ENCODE measurements at regions not wholly inside any gene's neighbourhood (a gene's known extent, or its start where the extent isn't known, plus 50 kb on each side); places are given as distances from the start of the nearest gene placed in this dataset.
"Not testable (repeated sequence)": the region's sequence is repeated elsewhere in the genome, so short reads cannot be mapped to it uniquely, and the experiment has no call there.

DNA sequence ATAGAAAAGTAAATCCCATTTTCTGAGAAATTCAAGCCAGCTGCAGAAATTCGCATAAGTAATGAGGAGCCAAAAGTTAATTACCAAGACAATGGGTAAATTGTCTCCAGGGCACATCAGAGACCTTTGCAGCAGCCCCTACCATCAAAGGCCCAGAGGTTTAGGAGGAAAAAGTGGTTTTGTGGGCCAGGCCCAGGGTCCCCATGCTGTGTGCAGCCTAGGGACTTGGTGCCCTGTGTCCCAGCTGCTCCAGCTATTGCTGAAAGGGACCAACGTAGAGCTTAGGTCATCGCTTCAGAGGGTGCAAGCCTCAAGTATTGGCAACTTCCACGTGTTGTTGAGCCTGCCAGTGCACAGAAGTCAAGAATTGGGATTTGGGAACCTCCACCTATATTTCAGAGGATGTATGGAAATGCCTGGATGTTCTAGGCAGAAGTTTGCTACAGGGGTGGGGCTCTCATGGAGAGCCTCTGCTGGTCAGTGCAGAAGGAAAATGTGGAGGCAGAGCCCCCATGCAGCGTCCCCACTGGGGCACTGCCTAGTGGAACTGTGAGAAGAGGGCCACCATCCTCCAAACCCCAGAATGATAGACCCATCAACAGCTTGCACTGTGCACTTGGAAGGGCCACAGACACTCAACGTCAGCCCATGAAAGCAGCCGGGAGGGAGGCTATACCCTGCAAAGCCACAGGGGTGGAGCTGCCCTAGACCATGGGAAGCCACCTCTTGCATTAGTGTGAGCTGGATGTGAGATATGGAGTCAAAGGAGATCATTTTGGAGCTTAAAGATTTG is 731.3 kb upstream of the GRAMD2B start:
- DNase-seq (ENCODE audit: low read depth) = not testable (repeated sequence)

DNA sequence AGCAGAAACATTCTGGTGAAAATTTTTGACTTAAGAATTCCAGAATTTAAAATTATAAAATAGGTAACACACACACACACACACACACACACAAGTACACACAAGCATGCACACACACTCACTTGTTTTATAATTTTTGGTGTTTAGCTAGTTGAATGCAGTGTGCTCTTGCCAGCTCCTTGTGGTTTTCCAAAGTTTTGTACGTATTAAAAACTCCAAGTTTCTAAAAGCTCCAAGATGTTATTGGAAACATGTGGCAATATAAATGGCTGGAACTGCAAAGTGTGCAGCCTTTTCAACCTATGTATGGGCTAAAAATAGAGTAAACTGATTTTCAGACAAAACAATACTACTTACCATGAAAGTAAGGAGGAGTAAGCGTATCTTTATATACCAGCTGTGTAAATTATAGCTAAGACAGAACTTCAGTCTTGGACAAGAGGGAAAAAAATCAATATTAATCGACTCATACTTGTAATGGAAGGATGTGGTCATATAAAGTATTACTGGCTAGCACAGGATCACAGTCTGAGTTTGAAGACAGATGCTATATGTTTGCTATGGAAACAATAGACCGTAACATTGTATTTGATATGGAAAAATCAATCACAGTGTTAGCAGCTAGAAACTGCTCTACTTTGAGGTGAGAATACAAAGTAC is 727.1 kb upstream of the GRAMD2B start:
- DNase-seq (ENCODE audit: low read depth) = no peak

DNA sequence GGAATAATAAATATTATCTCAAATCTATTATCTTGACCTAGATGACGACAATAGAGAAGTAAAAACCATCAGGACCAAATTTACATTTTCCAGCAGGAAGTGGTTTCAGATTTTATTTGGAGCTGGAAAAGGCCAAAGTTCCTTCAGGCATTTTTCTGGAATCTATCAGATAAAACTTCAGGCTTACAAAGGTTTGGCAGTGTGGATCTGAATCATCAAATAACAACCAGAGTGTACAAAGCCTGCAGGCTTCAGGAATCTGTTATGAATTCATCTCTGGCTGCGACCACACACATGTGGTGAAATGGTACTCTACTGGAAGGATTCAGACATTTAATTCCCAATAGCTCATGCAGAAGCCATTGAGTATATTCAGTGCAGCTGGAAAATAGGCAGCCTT is 726.4 kb upstream of the GRAMD2B start:
- DNase-seq (ENCODE audit: low read depth) = no peak

DNA sequence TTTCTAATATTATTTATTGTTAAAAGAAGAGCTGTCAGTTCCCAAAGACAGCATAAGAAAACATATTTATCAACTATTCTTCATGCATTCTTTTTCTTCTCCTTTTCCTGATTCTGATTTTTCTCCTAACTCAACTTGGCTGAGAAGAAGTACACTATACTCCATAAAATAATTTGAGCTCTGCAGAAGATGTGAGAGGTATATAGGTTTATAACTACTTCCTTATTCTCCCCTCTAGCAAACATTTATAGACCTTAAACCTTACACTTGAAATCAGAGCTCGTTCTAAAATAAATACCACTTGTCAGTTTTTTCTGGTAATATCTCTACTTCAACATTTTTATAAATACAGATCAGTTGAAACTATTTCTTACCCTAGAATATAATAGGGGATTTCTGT is 724.8 kb upstream of the GRAMD2B start:
- DNase-seq (ENCODE audit: low read depth) = no peak

DNA sequence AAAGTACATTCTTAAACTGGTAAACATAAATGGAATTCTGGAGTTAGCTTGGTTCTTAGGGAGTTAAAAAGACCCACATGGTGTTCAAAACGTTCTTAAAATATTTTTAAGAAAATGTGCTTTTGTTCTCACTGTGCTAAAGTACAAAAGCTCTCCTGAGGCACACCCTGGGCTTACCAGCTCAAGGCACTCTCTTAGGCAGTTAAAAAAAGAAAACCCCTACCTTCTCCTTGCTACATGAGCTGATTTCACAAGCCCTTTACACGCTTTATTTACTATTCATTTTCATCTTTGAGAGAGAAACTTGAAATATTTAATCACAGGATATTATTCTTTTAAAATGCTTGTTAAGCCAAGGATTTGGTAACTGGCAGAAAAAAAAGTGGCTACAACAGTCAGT is 723.3 kb upstream of the GRAMD2B start:
- DNase-seq (ENCODE audit: low read depth) = no peak

DNA sequence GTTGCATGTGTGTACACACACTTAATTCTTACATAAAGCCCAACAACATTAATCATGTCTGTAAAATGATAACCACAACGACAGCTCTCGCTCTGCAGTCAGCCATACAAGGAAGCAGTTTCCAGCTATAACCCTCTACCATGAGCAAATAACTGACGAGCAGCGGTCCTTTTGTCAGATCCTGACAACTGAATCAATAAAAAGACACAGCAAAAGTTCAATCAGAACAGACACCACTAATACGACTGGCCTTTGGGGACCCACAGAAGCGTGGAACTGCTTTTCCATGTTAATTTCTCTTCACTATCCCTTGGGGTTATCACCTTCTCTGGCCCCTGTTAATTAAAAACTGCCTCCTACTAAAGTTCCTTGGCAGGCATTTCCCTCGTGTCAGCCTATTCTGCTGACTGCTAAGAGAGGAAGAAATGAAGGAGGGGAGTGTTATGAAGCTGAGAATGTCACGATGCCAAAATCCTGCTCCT is 722.8 kb upstream of the GRAMD2B start:
- DNase-seq (ENCODE audit: low read depth) = no peak

DNA sequence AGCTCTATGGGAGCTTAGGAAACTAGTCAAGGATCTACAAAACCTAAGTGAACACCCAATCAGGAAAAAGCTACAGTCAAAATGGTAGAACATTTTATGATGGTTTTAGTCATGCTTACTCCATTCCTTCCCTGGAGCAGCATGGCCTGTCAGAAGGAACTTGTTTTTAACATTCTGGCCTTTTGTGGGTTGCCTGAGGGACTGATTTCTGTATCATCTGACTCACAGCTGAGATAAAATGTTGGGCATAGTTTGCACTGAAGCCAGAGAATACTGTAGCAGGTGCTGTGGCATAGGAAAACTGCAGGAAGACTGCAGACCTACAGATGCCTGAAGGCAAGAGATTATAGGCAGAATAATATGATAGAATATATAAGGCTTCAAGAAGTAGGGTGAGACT is 719.6 kb upstream of the GRAMD2B start:
- no peak for DNase-seq (ENCODE audit: low read depth)

DNA sequence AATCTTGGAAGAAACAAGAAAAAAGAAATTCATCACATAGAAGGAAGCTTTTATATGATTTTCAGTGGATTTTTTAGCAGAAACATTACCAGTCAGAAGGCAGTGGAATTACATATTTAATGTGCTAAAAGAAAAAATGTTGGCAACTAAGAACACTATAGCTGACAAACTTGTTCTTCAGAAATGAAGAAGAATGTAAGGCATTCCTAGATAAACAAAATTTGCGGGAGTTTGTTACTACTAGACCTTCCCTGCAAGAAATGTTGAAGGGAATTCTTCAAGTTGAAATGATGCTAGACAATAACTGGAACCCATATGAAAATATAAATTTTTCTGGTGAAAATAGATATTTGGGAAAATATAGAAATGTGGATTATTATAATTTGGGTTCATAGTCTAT is 718.3 kb upstream of the GRAMD2B start:
- DNase-seq (ENCODE audit: low read depth) = no peak

DNA sequence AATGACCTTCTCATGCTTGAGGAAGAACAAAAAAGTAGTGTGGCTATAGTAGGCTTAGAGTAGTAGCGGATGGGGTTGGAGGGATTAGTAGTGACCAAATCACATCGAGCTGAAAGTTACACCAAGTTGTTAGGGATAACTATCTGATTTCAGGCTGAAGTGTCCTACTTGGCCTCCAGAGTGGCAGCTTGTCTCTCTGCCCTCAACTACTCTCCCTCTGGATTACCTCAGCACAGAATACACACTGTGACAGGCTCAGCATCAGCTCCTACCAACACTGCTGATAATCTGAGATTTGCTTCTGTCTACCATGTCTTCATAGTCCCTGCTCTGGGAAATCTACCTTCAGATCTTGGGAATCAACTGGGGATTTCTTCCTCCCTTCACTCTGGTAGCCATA is 714.6 kb upstream of the GRAMD2B start:
- no peak for DNase-seq (ENCODE audit: low read depth)

DNA sequence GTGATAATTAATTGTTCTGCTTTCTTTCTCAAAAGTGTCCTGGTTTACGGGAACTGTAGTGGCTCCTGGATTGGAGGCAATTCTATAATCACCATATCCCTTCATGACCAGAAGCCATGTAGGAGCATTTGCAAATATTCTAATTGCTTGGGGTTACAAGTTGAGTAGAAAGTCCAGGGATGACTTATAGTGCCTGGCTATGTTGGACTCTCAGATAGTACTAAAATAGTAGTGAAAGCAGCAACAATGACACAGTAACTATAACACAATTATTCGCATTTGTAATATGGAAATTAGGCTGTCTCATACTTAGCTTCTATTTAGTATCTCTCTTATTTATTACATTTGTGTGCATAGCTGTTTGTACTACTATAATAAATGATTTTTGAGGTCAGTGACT is 712.5 kb upstream of the GRAMD2B start:
- no peak for DNase-seq (ENCODE audit: low read depth)

DNA sequence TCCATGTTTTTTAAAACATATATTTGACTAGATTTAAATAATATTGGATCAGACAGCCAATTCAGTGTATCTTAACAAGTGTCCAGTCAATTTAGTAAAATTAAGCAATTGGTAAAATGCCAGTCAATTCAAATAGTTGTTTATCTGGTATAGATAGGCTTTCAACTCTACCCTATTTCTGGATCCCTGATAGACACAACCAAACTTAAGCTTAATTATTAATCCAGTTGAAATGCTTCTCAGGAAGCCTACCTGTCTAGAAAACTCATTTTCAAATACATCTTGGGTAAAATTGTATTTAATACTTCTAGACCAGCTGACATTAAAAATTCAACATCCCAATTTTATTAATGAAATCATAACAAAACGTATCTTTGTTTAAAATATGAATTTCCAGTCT is 710.8 kb upstream of the GRAMD2B start:
- no peak for DNase-seq (ENCODE audit: low read depth)

DNA sequence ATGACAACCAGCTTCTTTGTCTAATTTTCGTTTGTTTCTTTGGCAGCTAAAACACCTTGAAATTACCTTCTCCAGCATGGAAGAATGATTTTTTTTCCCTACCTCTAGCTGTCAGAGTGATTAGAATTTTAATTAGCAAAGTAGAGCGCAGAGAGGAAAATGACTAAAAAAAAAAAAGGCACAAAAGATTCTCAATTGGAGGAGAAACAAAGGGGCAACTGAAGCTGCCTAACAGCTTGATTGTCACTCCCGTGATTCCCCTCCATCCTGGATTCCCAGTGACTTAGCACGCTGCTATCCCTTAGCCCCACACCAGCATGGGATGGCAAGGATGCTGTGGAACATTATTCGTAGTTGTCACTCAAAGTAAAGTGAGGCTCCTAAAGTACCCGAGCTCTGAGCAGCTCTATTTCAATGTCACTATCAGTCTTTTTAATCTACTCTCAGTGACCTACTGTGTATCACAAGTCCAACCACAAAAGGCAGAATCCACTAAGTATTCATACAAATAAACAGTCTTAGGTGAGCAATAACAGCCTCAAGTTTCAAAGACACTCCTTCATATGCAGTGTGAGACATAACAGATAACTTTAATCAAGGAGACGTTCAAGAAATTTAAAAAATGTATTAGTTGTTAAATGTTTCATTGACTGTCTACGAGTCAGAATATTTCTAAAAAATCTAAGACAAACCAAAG is 710.0 kb upstream of the GRAMD2B start:
- no peak for DNase-seq (ENCODE audit: low read depth)

DNA sequence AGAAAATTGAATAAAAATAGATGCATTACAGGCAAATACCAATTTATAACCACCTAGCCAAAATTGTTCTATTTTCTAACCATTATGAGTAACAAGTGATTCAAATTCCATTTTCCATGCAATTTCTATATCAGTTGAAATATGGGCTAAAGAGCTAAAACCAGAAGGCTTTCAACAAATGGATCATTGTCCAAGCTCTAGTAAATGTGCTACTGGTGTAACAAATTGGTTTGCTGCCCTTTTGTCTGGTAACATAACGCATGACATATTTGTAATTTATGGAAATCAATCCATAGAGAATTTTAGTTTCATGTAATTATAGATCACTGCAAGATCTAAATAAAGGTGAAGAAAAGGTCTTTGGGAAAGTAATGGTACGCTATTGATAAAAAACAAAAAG is 708.0 kb upstream of the GRAMD2B start:
- DNase-seq (ENCODE audit: low read depth) = no peak

DNA sequence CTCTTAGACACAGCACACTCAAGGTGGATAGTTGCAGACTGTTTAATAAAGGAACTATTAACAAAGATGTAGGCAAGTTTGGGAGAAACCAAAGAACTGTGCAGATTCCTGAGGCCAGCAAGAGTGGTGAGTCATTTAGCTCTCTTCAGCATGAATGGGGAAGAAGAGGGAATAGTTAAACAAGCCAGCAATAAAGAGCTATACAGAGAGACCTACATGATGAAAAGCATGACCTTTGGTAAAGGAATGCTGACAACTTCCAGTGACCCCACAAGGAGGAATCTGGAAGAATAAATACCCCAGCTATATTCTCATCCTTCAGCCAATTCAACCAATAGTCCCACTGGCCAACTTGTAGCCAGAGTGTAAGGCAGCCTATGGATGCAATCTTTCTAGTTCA is 706.0 kb upstream of the GRAMD2B start:
- DNase-seq (ENCODE audit: low read depth) = no peak

DNA sequence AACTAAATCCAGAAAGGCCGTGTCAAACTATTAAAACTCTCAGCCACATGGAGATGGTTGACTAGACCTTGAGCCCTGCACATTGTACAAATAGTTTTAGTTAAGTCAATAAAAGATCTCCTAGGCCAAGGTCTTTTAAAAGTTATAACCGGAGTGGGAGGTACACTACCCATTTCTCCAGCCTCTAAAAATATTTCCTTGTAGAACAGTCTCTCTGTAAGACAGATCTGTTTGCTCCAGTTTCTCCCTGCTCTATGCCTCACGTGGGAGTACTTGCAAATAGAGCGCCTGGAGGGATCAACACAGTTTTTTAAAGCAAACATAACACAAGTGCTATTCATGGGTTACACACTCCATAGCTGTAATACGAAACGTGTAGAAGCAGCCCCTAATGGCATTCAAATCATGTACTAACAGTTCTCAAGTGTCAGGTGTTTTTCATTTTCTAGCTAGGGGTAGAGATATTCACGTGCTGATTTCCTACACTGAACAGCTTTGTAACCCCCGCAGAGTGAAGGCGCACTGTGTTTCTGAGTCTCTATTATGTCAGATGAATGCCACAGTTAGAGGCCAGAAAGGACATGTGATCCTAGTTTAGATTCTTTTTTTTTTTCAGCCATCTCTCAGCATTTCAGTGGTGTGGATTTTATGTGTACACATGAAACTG is 703.4 kb upstream of the GRAMD2B start:
- no peak for DNase-seq (ENCODE audit: low read depth)

DNA sequence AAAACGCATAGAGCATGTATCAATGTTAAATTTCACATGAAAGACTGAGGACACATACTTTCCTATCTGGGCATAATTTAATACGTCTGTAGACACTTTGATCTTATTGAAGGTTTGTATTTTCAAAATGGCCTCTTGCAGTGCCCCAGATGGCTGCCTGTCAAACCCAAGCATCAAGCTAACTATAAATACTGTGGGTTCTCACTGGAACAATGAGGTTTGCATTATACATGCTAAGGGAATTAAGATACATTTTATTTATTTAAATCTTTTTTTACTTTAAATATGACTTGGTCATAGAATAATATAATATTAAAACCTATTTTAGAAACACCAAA is 702.9 kb upstream of the GRAMD2B start:
- no peak for DNase-seq (ENCODE audit: low read depth)

DNA sequence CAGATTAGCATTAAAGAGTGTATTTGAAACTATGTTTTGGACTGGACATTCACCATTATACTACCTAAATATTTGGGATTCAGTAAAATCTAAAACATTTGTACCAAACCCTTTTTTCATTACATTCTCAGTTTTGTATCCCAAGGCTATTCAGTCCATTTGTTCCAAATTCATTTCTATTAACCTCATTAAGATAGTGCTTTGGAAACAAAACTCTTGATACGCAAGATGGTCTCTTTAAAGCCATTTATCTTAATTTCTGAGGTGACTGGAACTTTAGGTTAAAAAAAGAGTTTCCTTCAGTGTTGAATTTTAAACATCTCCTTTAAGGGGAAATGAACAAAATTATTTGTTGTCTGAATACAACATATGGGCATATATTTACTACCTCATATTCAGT is 702.5 kb upstream of the GRAMD2B start:
- no peak for DNase-seq (ENCODE audit: low read depth)

DNA sequence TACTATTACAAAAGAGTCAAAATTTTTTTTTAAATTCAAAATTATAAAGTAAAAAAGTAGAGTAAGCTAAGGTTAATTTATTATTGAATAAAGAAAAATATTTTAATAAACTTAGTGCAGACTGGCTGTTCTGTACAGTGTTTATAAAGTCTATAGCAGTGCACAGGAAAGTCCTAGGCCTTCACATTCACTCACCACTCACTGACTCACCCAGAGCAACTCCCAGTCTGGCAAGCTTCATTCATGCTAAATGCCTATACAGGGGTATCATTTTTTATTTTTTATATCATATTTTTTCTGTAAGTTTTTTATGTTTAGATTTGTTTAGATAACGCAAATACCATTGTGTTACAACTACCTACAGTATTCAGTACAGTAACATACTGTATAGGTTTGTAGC is 700.7 kb upstream of the GRAMD2B start:
- no peak for DNase-seq (ENCODE audit: low read depth)

DNA sequence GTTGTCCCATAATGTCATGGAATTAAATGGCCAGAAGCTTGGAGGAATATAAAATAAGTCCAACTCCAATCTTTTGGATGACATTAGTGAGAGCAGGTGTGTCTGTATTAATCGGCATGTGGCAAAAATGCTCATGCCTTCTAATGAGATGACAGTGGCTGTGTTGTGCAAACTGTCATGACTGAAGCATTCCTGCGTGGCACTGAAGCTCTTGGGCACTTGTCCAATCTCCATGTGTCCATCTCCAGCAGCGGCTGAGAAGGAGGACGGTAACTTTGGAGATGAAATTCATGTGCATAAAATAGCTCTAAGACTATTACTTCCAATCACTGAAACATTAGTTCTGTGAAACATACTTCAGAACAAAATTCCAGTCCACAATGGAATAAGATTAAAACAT is 697.5 kb upstream of the GRAMD2B start:
- no peak for DNase-seq (ENCODE audit: low read depth)

DNA sequence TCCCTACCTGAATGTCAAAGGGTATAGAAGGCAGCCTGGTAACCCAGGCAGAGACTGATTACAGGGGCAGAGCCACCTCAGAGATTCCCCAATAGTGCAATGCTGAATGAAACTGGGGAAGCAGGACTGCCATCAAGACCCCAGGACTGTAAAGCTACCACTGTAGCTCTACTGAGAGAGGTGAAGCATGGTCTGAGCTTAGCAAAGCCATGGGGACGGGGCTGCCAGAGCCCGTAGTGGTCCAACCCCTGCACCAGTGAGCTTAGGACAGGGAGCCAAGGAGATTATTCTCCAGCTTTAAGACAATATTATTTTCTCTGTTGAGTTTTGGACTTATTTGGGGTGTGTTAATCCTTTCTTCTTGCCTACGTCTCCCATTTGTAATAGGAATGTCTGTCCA is 679.3 kb upstream of the GRAMD2B start:
- no peak for DNase-seq (ENCODE audit: low read depth)

DNA sequence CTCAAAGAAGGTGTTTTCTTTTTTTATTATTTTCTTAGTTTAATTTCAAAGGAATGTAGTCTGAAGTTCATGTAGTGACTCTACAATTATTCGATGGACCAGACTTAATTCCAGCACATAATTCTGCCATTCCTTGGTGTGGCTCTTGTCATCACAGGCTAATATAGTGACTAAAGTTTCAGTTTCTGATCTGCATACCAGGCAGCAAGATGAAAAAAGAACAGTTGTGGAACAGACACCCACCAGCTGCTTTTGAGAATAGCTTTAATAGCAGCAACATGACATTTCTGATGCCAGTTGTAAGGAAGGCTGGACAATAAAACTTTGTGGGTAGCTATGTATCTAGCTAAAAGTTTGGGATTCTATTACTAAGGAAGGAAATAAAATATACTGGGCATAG is 676.3 kb upstream of the GRAMD2B start:
- no peak for DNase-seq (ENCODE audit: low read depth)

DNA sequence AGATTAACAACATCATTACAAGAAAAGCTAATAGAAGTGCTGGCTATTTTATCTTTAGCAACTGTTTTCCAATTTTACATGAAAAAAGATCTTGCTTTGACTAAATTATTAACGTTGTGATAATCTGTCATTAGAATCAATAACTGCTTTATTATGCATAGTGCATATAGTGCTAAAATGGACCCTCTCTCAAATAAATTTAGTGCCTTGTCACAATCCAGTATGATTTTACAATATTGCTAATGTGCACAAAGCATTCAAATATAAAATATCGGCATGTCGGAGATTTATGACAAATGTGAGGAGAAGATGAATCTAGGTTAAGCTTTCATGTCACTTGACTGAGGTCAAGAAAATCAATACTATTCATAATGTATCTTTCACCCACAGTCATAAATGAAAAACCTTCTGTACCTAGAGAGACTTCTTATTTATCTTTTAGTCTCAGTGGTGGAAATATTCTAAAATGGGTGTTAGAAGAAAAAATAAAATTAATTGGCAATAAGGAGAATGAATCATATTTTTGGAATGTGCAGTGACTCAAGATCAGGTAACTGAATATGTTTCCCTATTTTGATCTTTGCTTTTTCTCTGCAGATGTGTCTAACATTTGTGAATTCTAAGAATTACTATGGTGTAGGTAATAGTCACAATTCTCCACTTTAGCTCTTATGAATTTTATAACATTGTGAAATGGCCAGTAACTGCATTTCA is 672.9 kb upstream of the GRAMD2B start:
- no peak for DNase-seq (ENCODE audit: low read depth)

Data from activated T-helper 9 cell treated with anti-CD3 and anti-CD28 coated beads, Interleukin-2, amount 50 U/mL, for 16 hours (primary cell).